ENCODE measurements at regions not wholly inside any gene's neighbourhood (a gene's known extent, or its start where the extent isn't known, plus 50 kb on each side); places are given as distances from the start of the nearest gene placed in this dataset.

DNA sequence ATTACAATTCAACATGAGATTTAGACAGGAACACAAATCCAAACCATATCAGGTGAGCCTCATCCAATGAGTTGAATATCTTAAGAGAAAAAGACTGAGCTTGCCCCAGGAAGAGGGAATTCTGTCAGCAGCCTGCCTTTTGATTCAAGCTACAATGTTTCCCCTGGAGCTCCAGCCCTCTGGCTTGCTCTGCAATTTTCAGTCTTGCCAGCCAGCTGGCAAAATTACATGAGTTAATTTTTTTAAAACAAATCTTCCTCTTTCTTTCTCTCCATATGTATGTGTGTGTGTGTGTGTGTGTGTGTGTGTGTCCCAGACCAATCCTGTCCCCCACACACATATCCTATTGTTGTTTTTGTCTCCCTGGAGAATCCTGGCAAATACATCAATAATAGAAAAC lies 313.2 kb downstream of the CDH10 start:
- no peak for DNase-seq (ENCODE audit: low spot score)
- Histone ChIP-seq H3K36me3 (ENCODE audit: insufficient read depth, low read length) (no peaks in the 10 kb centered on the region), H3K27ac (ENCODE audit: low read depth, low read length, poor library complexity, severe bottlenecking) (no peak overlapping the region), H2AFZ (ENCODE audit: low read length) (no peak overlapping the region), H3K9me3 (ENCODE audit: low read length) (no peaks in the 10 kb centered on the region), H3K4me2 (ENCODE audit: low read length) (no peak overlapping the region), H3K4me3 (ENCODE audit: low read depth, low read length, poor library complexity, severe bottlenecking) (no peak overlapping the region), H3K4me1 (ENCODE audit: insufficient read depth, low read length, poor library complexity, severe bottlenecking) (no peaks in the 10 kb centered on the region), H3K79me2 (ENCODE audit: insufficient read depth, low read depth, low read length) (no peaks in the 10 kb centered on the region), H4K20me1 (ENCODE audit: insufficient read depth, low read length) (no peaks in the 10 kb centered on the region), H3K9me2 (ENCODE audit: insufficient read depth, low read length) (no peaks in the 10 kb centered on the region)
- intact Hi-C loops (cut with micrococcal nuclease; ENCODE audit: unreplicated experiment) = no loop called here
- no TSS peak for BruUV-seq (replicated peaks)
- POLR2A ChIA-PET = interaction anchor here (0.7 kb wide), 1 partner anchor 188 kb away, joined by 4 read pairs; no protein-coding TSS in a partner anchor
- no peak for TF ChIP-seq EZH2phosphoT487 (IDR thresholded peaks at IDR 0.05; ENCODE audit: borderline replicate concordance, low read depth, low read length)
- TF ChIP-seq, protein P1, sequence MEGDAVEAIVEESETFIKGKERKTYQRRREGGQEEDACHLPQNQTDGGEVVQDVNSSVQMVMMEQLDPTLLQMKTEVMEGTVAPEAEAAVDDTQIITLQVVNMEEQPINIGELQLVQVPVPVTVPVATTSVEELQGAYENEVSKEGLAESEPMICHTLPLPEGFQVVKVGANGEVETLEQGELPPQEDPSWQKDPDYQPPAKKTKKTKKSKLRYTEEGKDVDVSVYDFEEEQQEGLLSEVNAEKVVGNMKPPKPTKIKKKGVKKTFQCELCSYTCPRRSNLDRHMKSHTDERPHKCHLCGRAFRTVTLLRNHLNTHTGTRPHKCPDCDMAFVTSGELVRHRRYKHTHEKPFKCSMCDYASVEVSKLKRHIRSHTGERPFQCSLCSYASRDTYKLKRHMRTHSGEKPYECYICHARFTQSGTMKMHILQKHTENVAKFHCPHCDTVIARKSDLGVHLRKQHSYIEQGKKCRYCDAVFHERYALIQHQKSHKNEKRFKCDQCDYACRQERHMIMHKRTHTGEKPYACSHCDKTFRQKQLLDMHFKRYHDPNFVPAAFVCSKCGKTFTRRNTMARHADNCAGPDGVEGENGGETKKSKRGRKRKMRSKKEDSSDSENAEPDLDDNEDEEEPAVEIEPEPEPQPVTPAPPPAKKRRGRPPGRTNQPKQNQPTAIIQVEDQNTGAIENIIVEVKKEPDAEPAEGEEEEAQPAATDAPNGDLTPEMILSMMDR (conservative IDR thresholded peaks at IDR 0.05; ENCODE audit: low read length) = no peak
- CTCF ChIA-PET (ENCODE audit: unreplicated experiment) = no interaction called here

DNA sequence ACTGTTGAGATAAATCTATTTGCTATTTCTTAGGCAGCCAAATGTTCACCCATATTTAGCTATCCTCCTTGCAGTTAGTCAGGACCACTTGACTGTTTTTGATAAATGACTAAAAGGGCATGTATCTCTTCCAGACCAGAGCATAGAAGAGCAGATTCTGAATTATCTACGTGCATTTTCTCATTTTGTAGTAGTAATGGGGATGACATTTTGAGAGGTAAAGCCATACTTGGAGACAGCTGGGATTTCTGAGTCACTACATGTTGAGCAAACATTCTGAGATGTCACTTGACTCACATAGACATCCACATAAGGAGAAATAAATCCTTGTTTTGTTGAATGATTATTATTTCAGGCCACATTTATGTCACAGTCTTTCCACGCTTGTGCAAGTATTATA lies 297.6 kb downstream of the CDH10 start:
- no TSS peak for BruUV-seq (replicated peaks)
- Histone ChIP-seq H3K4me2 (ENCODE audit: low read length) (no peak overlapping the region), H2AFZ (ENCODE audit: low read length) (no peak overlapping the region), H4K20me1 (ENCODE audit: insufficient read depth, low read length) (no peaks in the 10 kb centered on the region), H3K27ac (ENCODE audit: low read depth, low read length, poor library complexity, severe bottlenecking) (no peak overlapping the region), H3K9me2 (ENCODE audit: insufficient read depth, low read length) (no peaks in the 10 kb centered on the region; the same call in 1 of the 2 replicates), H3K4me3 (ENCODE audit: low read depth, low read length, poor library complexity, severe bottlenecking) (no peak overlapping the region), H3K9me3 (ENCODE audit: low read length) (no peaks in the 10 kb centered on the region), H3K36me3 (ENCODE audit: insufficient read depth, low read length) (no peaks in the 10 kb centered on the region), H3K4me1 (ENCODE audit: insufficient read depth, low read length, poor library complexity, severe bottlenecking) (no peaks in the 10 kb centered on the region), H3K79me2 (ENCODE audit: insufficient read depth, low read depth, low read length) (no peaks in the 10 kb centered on the region)
- ChIA-PET POLR2A (no interaction called here), CTCF (ENCODE audit: unreplicated experiment) (no interaction called here)
- intact Hi-C loops (cut with micrococcal nuclease; ENCODE audit: unreplicated experiment) = no loop called here
- TF ChIP-seq, protein P1 (conservative IDR thresholded peaks at IDR 0.05; ENCODE audit: low read length) = no peak
- no peak for TF ChIP-seq EZH2phosphoT487 (IDR thresholded peaks at IDR 0.05; ENCODE audit: borderline replicate concordance, low read depth, low read length)
- no peak for DNase-seq (ENCODE audit: low spot score)

DNA sequence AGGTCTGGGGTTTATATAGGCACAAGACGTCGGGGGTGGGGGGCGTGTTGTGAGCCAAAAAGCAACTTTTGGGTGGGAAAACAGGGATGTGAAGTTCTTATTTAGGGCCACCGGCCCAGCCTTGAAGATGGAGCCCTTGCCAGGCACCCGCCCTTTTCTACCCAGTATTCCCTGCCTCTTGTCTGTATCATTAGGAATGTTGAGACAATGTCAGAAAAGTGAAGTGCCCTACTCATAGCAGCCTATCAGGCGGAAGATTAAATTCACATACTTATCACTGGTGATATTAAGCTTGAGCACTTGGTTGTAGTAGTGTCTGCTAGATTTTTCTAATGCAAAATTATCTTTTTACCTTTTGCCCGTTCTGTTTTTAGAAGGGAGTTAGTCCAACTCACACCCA lies 293.5 kb downstream of the CDH10 start:
- intact Hi-C loops (cut with micrococcal nuclease; ENCODE audit: unreplicated experiment) = no loop called here
- ChIA-PET POLR2A (no interaction called here), CTCF (ENCODE audit: unreplicated experiment) (no interaction called here)
- H3K27ac ChIP-seq (ENCODE audit: low read depth, low read length, poor library complexity, severe bottlenecking) = no peak overlapping the region
- H3K4me3 ChIP-seq (ENCODE audit: low read depth, low read length, poor library complexity, severe bottlenecking) = no peak overlapping the region
- no peak overlapping the region for H3K4me2 ChIP-seq (ENCODE audit: low read length)
- no TSS peak for BruUV-seq (replicated peaks)
- no peaks in the 10 kb centered on the region for H3K4me1 ChIP-seq (ENCODE audit: insufficient read depth, low read length, poor library complexity, severe bottlenecking)
- no peaks in the 10 kb centered on the region for H4K20me1 ChIP-seq (ENCODE audit: insufficient read depth, low read length)
- H3K79me2 ChIP-seq (ENCODE audit: insufficient read depth, low read depth, low read length) = no peaks in the 10 kb centered on the region
- TF ChIP-seq, protein P1 (conservative IDR thresholded peaks at IDR 0.05; ENCODE audit: low read length) = no peak
- no peak for TF ChIP-seq EZH2phosphoT487 (IDR thresholded peaks at IDR 0.05; ENCODE audit: borderline replicate concordance, low read depth, low read length)
- no peaks in the 10 kb centered on the region for H3K36me3 ChIP-seq (ENCODE audit: insufficient read depth, low read length)
- DNase-seq (ENCODE audit: low spot score) = no peak
- H2AFZ ChIP-seq (ENCODE audit: low read length) = no peak overlapping the region
- H3K9me2 ChIP-seq (ENCODE audit: insufficient read depth, low read length) = no peaks in the 10 kb centered on the region; the same call in 1 of the 2 replicates
- H3K9me3 ChIP-seq (ENCODE audit: low read length) = 0 out of 2 replicates have a peak, but pooled peaks cover 4% of the 10 kb centered on the region

All from OCI-LY7 (cell line).